NCI-H524 (cell line): ENCODE measurements at regions not wholly inside any gene's neighbourhood (a gene's known extent, or its start where the extent isn't known, plus 50 kb on each side); places are given as distances from the start of the nearest gene placed in this dataset.

Source experiments
- DNase-seq, 2 experiments: peaks; one replicate each; lab custom pipeline; 2025; lab: John Stamatoyannopoulos, UW

- DNase-seq = no peak
Observed at GRCh38 chr2:217523286-217523685, 479.5 kb downstream of the TNS1 start.

GRCh38 chr2:217521820-217522219 lies 481.0 kb downstream of the TNS1 start:
- DNase-seq = peak in 1 of 2 experiments; percentile 6

GRCh38 chr2:217520356-217521010 lies 482.3 kb downstream of the TNS1 start:
- DNase-seq = no peak

GRCh38 chr2:217517402-217517801 lies 485.4 kb downstream of the TNS1 start:
- no peak for DNase-seq

- no peak for DNase-seq
Observed at GRCh38 chr2:217515615-217516309, 487.0 kb downstream of the TNS1 start.

GRCh38 chr2:217513258-217513657 lies 489.5 kb downstream of the TNS1 start:
- DNase-seq = no peak

GRCh38 chr2:217512728-217513127 lies 490.1 kb downstream of the TNS1 start:
- DNase-seq = no peak

GRCh38 chr2:217512259-217512658 lies 490.5 kb downstream of the TNS1 start:
- DNase-seq = no peak

- no peak for DNase-seq
Observed at GRCh38 chr2:217511850-217512249, 490.9 kb downstream of the TNS1 start.

GRCh38 chr2:217510771-217511291 lies 492.0 kb downstream of the TNS1 start:
- peak; percentile 75 to 81 for DNase-seq

GRCh38 chr2:217505303-217505702 lies 497.5 kb downstream of the TNS1 start:
- no peak for DNase-seq

GRCh38 chr2:217501887-217502286 lies 500.9 kb downstream of the TNS1 start:
- DNase-seq = no peak

- no peak for DNase-seq
Observed at GRCh38 chr2:217497843-217498377, 504.9 kb downstream of the TNS1 start.

GRCh38 chr2:217494557-217494956 lies 508.2 kb downstream of the TNS1 start:
- DNase-seq = no peak

- DNase-seq = no peak
Observed at GRCh38 chr2:217491271-217491670, 511.5 kb downstream of the TNS1 start.

GRCh38 chr2:217489145-217489960 lies 513.4 kb downstream of the TNS1 start:
- no peak for DNase-seq

GRCh38 chr2:217484046-217484445 lies 518.7 kb downstream of the TNS1 start:
- no peak for DNase-seq

GRCh38 chr2:217482056-217482710 lies 520.6 kb downstream of the TNS1 start:
- DNase-seq = no peak

GRCh38 chr2:217481577-217481976 lies 521.2 kb downstream of the TNS1 start:
- DNase-seq = no peak

- DNase-seq = no peak
Observed at GRCh38 chr2:217479566-217479965, 523.2 kb downstream of the TNS1 start.

- DNase-seq = no peak
Observed at GRCh38 chr2:217478831-217479455, 523.9 kb downstream of the TNS1 start.
